CD4-positive, alpha-beta T cell treated with Interleukin-4 for 4 hours (primary cell): ENCODE measurements at regions not wholly inside any gene's neighbourhood (a gene's known extent, or its start where the extent isn't known, plus 50 kb on each side); places are given as distances from the start of the nearest gene placed in this dataset.
"Not testable (repeated sequence)": the region's sequence is repeated elsewhere in the genome, so short reads cannot be mapped to it uniquely, and the experiment has no call there.

ENCODE experiments used
- DNase-seq: peaks from one replicate; pipeline ENCODE4 v3.0.0-alpha.2; 2020

GRCh38 chrX:22810876-22811275 lies 188.9 kb upstream of the DDX53 start:
- DNase-seq, result no peak

GRCh38 chrX:22818061-22818460 lies 181.7 kb upstream of the DDX53 start:
- DNase-seq, result no peak

- DNase-seq, result no peak
These were observed 144.1 kb upstream of the DDX53 start for GRCh38 chrX:22855693-22856092.

- DNase-seq, result no peak
These were observed 140.1 kb upstream of the DDX53 start for GRCh38 chrX:22859642-22860041.

- DNase-seq, result not testable (repeated sequence)
These were observed 133.0 kb upstream of the DDX53 start for GRCh38 chrX:22866801-22867200.

- no peak for DNase-seq
These were observed 117.2 kb upstream of the DDX53 start for GRCh38 chrX:22882543-22882942.

GRCh38 chrX:22889819-22890218 lies 109.9 kb upstream of the DDX53 start:
- no peak for DNase-seq

GRCh38 chrX:22912616-22913015 lies 87.1 kb upstream of the DDX53 start:
- no peak for DNase-seq

- no peak for DNase-seq
These were observed 76.8 kb upstream of the DDX53 start for GRCh38 chrX:22922961-22923360.

- DNase-seq, result no peak
These were observed 65.1 kb upstream of the DDX53 start for GRCh38 chrX:22934640-22935039.

GRCh38 chrX:22944945-22945344 lies 54.8 kb upstream of the DDX53 start:
- no peak for DNase-seq
